ENCODE measurements at regions not wholly inside any gene's neighbourhood (a gene's known extent, or its start where the extent isn't known, plus 50 kb on each side); places are given as distances from the start of the nearest gene placed in this dataset.

GRCh38 chr7:31413766-31414165 lies 73.2 kb upstream of the NEUROD6 start:
- TF ChIP-seq YY1 (IDR thresholded peaks at IDR 0.05; ENCODE audit: insufficient read depth, insufficient read length) (no peak), ZNF274 (IDR thresholded peaks at IDR 0.05; ENCODE audit: low read depth, low read length) (no peak)
